HG02798 (cell line): ENCODE measurements at regions not wholly inside any gene's neighbourhood (a gene's known extent, or its start where the extent isn't known, plus 50 kb on each side); places are given as distances from the start of the nearest gene placed in this dataset.
A peak's percentile ranks its signal among the peaks of the same experiment; 100 is the strongest.

Source experiments
- ATAC-seq: cut with Tn5 transposase; IDR thresholded peaks from one replicate; pipeline ENCODE4 v1.9.1; 2021; ENCODE audit warnings: mild to moderate bottlenecking; ENCODE audit not compliant: unreplicated experiment, poor library complexity

- ATAC-seq, result no peak
Measured at GRCh38 chr13:95444006-95444730, 108.4 kb upstream of the CLDN10 start.

GRCh38 chr13:95445131-95445530, 107.4 kb upstream of the CLDN10 start:
- no peak for ATAC-seq

- no peak for ATAC-seq
Measured at GRCh38 chr13:95447814-95448213, 104.7 kb upstream of the CLDN10 start.

- ATAC-seq, result no peak
Measured at GRCh38 chr13:95451656-95452055, 100.9 kb upstream of the CLDN10 start.

- no peak for ATAC-seq
Measured at GRCh38 chr13:95452375-95452774, 100.1 kb upstream of the CLDN10 start.

GRCh38 chr13:95455782-95456181, 96.7 kb upstream of the CLDN10 start:
- ATAC-seq, result no peak

- peak; percentile 2 for ATAC-seq
Measured at GRCh38 chr13:95456815-95457214, 95.7 kb upstream of the CLDN10 start.

GRCh38 chr13:95457294-95457693, 95.2 kb upstream of the CLDN10 start:
- ATAC-seq, result peak; percentile 99

- no peak for ATAC-seq
Measured at GRCh38 chr13:95462801-95463200, 89.7 kb upstream of the CLDN10 start.

GRCh38 chr13:95463531-95463930, 89.0 kb upstream of the CLDN10 start:
- ATAC-seq, result no peak

GRCh38 chr13:95470574-95471366, 81.8 kb upstream of the CLDN10 start:
- ATAC-seq, result no peak

- ATAC-seq, result no peak
Measured at GRCh38 chr13:95471960-95472359, 80.6 kb upstream of the CLDN10 start.

- no peak for ATAC-seq
Measured at GRCh38 chr13:95474992-95475391, 77.5 kb upstream of the CLDN10 start.

- no peak for ATAC-seq
Measured at GRCh38 chr13:95477187-95477586, 75.3 kb upstream of the CLDN10 start.

GRCh38 chr13:95479731-95480130, 72.8 kb upstream of the CLDN10 start:
- ATAC-seq, result peak; percentile 3

GRCh38 chr13:95480131-95480545, 72.4 kb upstream of the CLDN10 start:
- ATAC-seq, result peak; percentile 54

- no peak for ATAC-seq
Measured at GRCh38 chr13:95480791-95481780, 71.4 kb upstream of the CLDN10 start.

GRCh38 chr13:95484052-95484451, 68.5 kb upstream of the CLDN10 start:
- no peak for ATAC-seq

- no peak for ATAC-seq
Measured at GRCh38 chr13:95485045-95485517, 67.4 kb upstream of the CLDN10 start.

GRCh38 chr13:95485518-95486144, 66.9 kb upstream of the CLDN10 start:
- no peak for ATAC-seq
